GM20000 (cell line): ENCODE measurements at regions not wholly inside any gene's neighbourhood (a gene's known extent, or its start where the extent isn't known, plus 50 kb on each side); places are given as distances from the start of the nearest gene placed in this dataset.

Experiments used
- DNase-seq: peaks from one replicate; pipeline ENCODE4 v3.0.0; 2012; ENCODE audit warnings: low spot score
- TF ChIP-seq, protein P1 (sequence below): IDR thresholded peaks from 2 replicates; pipeline ENCODE4 v1.5.1; 2012; ENCODE audit warnings: mild to moderate bottlenecking, control low read depth; ENCODE audit errors: extremely low read depth, missing control alignments

DNA sequence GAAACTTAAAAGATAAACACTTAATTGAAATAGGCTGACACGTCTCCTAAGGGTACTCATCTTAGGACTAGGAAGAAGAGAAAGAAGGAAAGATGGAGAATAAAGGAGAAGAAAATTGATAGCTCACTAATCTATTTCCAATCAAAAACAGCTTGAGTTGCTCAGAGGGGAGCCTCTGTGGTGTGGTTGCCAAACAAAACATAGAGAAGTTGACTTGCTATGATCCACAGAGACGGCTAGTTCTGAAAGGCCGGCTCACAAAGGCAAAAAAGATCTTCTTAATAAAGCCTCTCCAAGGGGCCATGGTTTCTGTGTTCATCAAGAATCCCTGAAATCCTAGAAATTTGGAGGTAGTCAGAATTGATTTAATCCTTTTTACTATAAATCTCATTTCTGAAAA, 644.1 kb downstream of the LMO4 start:
- DNase-seq: no peak
- TF ChIP-seq, protein P1, sequence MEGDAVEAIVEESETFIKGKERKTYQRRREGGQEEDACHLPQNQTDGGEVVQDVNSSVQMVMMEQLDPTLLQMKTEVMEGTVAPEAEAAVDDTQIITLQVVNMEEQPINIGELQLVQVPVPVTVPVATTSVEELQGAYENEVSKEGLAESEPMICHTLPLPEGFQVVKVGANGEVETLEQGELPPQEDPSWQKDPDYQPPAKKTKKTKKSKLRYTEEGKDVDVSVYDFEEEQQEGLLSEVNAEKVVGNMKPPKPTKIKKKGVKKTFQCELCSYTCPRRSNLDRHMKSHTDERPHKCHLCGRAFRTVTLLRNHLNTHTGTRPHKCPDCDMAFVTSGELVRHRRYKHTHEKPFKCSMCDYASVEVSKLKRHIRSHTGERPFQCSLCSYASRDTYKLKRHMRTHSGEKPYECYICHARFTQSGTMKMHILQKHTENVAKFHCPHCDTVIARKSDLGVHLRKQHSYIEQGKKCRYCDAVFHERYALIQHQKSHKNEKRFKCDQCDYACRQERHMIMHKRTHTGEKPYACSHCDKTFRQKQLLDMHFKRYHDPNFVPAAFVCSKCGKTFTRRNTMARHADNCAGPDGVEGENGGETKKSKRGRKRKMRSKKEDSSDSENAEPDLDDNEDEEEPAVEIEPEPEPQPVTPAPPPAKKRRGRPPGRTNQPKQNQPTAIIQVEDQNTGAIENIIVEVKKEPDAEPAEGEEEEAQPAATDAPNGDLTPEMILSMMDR: no peak

DNA sequence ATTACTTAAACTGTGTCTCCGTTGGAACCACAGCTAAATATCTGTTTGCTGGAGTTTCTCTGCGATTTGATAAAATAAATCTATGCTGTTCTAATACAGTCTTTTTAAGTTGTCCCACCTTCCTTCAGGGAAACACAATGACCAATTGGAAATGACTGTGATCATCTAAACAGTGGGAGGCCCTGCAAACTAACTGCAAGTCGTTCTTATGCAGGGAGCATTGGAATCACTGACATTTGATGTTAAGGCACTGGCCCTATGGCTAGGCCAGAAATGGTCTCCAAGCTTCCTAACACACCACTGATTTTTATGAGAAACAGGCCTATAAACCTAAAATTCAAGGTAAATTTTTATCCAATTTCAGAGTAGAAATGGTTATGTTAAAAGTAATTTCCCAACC, 645.2 kb downstream of the LMO4 start:
- TF ChIP-seq, protein P1: no peak
- DNase-seq: no peak

DNA sequence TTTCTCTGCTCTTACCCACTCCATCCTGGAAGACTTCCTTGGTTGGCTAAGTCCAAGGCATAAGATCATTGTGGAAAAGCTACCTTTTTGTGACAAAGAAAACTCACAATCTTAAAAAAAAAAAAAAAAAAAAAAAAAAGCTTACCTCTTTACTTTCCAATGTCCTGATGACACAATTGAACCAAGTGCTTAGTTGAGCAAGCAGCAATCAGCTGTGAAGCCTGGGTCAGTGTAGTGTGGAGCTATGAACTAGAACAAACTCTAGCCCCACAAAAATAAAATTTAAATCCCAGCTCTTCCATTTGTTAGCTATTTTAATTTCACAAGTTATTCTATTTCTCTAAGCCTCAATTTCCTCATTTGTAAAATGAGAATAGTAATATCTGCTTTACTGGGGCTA, 647.6 kb downstream of the LMO4 start:
- TF ChIP-seq, protein P1: no peak
- no peak for DNase-seq

DNA sequence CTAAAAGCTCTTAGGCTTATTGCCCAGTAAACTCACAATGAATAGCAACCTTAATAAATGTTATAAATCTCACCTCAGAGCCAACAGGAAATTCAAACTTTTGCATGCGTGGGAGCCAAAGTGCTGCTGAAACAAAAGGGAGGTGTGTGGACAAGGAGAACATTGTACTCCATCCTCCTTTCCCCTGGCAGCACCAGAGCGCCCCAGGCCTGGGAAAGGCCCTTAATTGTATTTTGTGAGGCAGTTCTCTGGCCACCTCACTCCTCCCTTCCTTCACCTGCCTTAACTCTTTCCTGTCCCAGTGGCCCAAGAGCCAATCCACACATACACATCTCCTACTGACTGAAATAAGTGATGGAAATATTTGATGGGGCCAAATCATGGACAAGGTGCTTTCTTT, 648.5 kb downstream of the LMO4 start:
- TF ChIP-seq, protein P1: no peak
- DNase-seq: no peak

DNA sequence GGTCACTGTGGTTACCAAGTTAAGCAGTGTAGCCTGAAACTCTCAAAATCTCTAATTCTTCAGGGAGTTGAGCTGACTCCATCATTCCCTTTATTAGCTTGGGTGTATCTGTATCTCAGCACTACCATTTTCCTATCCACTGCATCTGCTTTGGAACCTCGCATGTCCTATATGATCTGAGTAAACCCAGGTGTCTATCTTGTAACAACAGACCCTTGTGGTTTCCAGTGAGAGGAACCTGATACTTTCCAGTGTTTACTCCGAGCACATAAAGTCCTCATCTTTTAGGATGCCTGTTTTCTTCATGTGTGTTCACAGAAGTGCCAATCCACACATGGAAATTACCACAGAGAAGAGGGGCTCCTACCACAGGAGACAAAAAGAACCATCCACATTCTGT, 650.4 kb downstream of the LMO4 start:
- no peak for DNase-seq
- TF ChIP-seq, protein P1: no peak

DNA sequence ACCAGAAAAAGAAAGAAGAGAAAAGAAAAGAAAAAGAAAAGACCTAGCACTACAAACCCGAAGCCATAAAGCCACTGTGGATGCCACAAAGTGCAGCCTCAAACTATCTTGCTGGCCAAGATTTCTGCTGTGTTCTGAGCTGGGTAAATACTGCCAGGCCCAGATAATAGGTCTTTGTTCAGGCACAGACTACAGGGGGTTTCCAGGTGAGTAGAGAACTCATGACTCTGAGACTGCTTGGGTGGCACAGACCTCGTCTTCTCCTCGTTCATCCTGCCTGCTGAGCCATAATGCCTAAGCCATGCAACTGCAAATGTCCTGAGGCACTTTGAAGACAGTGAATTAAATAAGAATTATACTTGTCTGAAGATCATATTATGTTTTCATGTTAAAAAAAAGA, 651.8 kb downstream of the LMO4 start:
- DNase-seq: no peak
- TF ChIP-seq, protein P1: no peak

DNA sequence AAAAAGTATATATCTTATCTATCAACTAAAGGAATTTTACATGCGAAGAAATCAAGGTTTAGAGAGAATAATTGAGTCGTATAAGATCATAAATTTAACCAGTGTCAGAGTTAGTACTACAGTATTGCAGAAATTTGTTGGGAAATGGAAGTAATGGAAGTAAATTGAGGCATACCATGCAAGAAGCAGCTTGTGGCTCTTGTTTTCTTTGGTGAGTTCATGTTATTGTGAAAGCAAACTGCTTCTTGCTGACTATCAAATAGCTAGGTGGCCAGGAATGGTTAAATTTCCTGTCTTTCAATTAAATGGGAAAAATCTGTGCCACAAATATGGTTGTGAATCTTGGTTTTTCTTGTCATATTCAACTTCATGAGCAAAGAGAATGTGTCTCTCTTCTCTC, 652.7 kb downstream of the LMO4 start:
- TF ChIP-seq, protein P1: no peak
- DNase-seq: no peak
